ENCODE measurements at regions not wholly inside any gene's neighbourhood (a gene's known extent, or its start where the extent isn't known, plus 50 kb on each side); places are given as distances from the start of the nearest gene placed in this dataset.

DNA sequence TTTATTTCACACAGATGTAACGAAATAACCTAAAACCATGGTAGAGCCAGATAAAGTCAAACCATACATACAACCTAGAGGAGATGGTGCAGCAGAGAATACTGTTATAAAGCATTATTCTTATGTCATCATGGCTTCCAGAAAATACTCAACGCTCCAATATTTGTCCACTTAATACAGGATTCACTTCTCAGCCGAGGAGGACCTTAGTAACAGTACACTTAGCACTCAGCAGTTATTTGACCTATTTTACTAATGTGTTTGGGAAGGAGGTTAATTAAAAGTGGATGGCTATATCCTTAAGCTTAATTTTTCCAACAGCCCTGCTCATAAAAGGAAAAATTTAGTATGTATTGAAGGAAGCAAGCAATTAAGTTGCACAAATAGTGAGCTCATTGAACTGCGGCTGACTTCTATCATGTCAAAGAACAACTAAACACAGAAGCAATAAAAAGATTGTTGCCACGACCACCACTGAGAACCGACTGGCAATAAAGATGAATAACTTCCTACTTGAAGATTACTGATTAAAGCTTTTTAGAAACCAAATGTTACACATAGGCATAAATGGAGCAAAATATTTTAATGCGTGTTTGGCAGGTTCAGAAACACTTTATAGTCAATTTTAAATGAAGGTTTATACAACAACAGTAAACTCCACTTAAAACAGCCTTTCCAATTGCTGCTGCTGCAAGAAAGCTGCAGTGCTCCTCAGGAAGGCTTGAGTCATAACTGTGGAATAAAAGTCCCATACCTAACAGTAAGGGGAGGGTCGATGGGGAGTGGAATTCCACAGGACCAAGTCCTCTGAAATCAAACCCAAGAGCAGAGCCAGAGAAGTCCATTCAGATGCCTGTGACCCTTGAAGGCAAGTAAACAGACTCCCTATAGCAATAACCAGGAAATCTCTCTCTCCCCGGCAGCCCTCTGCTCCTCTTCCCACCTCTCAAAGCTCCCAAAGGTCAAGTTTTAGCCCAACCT, 218.9 kb upstream of the CDKN3 start:
- no peak for DNase-seq

DNA sequence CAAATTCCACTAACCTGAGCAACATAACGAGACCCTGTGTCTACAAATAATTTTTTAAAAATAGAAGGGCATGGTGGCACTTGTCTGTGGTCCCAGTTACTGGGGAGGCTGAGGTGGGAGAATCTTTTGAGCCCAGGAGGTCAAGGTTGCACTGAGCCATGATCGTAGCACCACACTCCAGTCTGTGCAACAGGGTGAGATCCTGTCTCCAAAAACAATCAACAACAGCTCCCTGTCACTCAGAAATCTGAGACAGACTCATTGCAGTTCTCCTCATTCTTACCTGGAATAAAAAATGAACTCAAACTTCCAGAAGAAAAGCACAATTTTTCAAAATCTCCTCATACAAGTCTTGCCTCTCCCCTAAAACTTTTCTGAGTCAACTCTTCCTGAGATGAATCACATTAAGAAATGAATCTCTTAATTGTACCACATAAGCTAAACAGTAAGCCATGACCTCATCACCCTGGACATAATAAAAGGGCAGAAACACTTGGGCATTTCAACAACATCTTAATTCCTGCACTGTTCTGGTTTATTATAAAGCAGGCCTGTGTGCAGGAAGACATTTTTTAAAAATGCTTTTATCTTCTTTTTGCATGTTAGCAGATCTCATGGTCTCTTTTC, 214.3 kb upstream of the CDKN3 start:
- DNase-seq = no peak

DNA sequence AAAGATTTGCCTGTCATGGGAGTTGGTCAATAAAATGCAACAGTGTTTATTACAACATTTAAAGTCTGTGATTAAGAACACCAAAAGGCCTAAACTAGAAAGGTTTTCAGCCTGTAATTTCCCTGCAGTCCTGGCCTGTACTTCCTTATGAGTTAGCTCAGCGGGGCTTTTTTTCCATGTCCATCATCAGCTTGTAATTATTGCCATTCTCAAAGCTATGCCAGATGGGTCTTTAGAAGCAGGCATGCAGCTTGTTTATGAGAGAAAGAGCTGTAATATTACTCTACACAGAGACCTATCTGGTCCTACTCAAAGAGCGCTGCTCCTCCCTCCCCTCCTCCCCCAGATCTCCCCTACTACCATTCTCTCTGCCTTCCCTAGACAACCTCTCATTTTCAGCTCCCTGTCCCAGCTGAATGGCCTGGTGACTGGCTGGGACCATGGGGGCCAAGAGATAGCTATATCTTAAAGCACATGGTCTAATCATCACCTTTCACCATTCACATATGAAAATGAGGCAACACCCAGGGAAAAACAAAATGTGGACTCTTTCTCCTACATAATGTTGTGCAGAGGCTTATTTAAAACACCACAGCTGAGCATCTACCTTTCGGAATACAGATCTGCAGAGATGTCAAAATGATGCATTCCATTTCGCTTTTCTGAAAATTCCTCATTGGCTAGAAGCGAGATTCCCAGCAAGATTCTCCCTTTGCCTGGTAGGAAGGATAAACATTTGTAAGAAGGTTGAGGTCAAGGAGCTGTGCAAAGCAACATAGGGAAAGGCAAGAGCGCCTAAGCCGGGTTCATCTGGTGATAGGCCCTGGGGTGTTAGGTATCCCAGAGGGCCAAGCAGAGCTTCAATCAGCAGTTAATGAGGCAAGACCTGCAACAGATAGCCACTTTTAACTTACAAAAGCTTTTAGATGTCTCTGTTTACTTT, 209.7 kb upstream of the CDKN3 start:
- DNase-seq = no peak

DNA sequence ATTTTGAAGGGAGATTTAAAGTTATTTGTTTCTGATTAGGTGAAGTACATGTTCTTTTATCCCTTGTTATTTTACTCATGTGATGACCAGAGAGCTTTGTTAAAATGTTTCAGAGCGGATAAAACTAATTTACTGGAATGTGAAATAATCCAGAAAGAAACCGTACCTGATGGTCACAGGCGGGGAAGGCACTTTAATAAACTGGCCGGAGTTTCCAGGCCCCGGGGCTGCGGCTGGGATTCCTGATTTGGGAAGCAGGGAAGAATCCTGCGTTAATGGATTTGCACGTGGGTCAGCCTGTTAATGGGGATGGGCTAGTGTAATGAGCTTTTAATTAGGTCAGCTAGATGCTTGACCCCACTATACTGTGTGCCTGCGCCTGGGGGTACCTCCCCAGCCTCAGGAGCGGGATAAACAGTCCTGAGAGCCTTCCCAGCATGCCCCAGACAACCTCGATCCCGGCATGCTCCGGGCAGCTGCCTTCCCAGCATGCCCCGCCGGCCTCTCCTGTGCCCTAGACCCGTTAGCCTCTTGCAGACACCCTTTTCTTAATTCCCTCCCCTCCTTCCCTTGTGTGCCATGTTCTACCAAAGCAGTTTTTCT, 208.6 kb upstream of the CDKN3 start:
- DNase-seq = no peak

DNA sequence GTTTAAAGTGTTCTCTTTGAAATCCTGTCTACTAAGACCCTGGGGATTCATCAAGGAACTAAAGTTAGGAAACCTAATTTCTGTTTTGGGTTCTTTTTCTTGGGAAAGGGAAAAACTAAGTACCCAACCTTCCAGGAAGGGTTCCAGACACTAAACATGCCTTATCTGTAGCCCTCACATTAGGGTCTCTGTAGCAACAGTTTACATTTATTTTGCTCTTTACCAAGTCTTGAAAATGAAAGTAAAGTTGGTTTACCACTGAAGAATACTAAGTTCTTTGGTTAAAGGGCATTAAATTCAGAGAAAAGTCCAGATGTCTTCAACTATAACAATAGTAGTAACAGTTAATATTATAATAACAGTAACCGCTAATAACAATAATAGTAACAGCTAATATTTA, 207.5 kb upstream of the CDKN3 start:
- no peak for DNase-seq

- DNase-seq = no peak
Measured at GRCh38 chr14:54189748-54190354, 207.0 kb upstream of the CDKN3 start.

- no peak for DNase-seq
Measured at GRCh38 chr14:54191846-54192245, 205.0 kb upstream of the CDKN3 start.

DNA sequence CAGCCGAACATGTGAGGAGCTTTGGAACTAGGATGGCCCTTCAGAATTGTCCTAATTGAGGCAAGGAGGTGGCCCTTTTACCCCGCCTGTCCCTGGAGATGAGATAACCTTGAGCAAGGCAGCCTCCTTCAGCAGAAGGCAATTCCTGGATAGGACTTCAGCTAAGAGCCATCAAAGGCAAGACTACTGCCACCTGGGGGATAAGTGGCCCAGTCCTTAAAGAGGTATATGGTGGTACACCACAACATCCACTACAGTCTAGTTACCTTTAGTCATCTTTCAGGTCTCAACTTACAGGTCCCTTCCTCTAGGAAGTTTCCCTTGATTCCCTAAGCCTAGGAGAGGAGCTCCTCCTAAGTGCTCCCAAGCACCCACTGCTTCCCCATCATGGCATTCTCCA, 204.2 kb upstream of the CDKN3 start:
- DNase-seq = no peak

GRCh38 chr14:54193871-54194270, 202.9 kb upstream of the CDKN3 start:
- DNase-seq = no peak

DNA sequence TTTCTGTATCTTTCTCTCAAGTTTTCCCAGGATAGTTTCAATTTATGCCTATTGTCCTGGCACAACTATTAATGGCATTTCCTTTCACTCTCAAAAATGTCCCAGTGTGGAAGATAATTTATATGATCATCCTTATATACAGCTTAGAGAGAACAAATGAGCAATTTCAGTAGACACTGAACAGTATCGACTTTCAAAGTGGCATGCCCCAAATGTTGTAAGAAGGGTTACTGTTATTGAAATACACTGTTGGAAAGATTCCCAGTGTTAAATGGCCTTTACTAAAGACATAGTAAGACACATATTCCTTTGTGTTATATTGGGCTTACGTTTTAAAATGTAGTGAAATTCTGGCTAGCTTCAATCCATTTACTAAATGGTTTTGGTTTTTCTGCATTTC, 202.3 kb upstream of the CDKN3 start:
- no peak for DNase-seq

GRCh38 chr14:54197369-54197768, 199.4 kb upstream of the CDKN3 start:
- DNase-seq = no peak

GRCh38 chr14:54200726-54201125, 196.1 kb upstream of the CDKN3 start:
- no peak for DNase-seq

DNA sequence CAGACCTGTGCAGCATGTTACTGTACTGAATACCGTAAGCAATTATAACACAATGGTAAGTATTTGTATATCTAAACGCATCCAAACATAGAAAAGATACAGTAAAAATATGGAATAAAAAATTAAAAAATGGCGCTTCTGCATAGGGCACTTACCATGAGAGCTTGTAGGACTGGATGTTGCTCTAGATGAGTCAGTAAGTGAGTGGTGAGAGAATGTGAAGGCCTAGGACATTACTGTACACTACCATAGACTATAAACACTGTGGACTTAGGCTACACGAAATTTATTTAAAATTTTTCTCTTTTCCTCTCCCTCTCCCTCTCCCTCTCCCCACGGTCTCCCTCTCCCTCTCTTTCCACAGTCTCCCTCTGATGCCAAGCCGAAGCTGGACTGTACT, 194.5 kb upstream of the CDKN3 start:
- DNase-seq = no peak

- DNase-seq = no peak
Measured at GRCh38 chr14:54206516-54206915, 190.3 kb upstream of the CDKN3 start.

- DNase-seq = no peak
Measured at GRCh38 chr14:54207075-54207474, 189.7 kb upstream of the CDKN3 start.

DNA sequence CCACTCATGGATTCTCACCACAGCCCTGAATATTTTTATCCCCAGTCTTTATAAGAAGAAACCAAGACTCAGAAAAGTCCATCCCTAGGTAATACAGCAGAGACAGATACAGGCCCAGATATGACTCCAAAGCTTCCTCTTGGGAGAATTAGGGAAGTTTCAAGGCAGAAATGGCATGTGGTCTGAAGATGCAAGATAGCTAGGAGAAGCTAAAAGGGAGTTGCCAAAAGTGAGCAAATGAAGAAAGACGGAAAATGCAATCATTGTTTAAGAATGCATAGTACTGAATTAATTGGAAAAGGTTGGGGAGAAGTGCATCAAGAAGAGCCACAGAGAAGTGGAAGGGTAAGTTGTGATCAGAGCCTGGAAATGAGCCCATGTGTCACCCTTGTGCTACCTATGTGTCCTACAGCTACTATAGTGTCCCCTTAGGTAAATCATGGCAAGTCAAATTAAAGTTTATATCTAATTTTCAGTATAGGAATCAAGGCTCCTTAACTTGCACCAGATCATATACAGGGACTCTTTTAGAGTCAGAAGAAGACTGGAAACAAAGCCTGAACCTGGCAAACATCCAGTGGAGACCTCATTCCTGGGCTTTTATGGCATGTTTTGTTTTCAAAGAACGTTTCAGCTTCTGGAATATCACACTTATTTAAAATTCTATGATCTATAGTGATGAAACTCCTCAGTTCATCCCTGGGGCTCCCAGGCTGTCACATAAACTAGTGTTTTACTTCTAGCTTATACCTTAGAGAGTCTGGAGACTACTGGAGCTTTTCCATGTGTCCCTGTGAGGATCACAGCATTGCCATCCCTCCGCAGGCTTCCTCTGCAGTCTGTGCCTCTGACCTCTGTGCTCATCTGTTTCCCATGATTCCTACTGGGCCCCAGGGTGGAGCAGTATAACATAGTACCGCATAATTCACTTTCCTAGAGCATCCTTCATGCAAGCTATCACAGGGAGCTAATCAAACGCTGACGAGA, 189.0 kb upstream of the CDKN3 start:
- no peak for DNase-seq

DNA sequence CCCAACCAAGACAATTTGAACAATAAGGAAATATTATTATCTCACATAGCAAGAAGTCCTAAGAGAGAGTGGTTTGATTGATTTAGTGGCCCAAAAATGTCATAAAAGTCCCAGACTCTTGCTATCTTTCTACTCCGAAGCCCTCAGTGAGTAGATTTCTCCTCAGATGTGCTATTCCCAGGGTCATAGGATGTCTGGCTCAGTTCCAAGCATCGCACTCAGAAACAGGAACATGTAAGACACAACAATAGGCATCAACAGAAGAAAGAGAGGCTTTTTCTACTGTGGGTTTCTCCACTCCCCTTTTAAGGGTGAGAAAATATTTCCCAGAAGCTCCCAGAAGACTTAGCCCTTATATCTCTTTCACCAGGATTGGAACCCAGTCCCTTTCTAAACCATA, 188.1 kb upstream of the CDKN3 start:
- DNase-seq = no peak

GRCh38 chr14:54209511-54210250, 187.1 kb upstream of the CDKN3 start:
- DNase-seq = no peak

DNA sequence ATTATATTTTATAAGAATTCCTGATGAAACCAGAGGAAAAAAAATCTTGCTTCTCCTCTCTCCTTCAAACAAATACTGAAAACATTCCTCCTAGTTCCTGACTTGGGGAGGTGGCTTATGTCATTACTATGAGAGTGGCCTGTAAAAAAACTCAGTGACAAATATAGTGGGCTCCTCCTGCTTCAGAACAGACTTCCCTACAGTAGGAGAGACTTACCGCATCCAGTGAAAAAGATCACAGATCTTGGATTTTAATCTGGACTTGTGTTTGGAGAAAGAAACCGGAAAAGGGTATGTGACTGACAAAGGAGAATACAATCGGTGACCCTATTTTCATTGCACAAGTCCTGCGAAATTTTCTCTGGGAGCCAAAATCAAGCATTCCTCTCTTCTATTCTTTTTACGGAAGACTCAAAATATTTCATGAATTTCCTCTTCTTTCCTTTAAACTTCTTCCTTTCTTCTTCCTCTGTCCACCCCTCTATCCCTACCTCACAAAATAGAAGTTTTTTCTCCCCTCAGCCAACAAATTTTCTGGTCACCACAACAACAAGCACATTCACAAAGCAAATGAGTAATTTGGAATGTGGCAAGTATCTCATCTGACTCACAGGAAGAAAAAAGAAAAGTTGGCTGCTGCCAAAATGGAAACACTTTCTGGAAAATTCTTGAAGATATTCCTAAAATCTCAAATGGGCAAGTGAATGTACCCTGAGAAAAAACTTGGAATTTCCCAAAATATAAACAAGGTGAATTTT, 185.1 kb upstream of the CDKN3 start:
- no peak for DNase-seq

- no peak for DNase-seq
Measured at GRCh38 chr14:54213536-54213935, 183.3 kb upstream of the CDKN3 start.
